ENCODE measurements at regions not wholly inside any gene's neighbourhood (a gene's known extent, or its start where the extent isn't known, plus 50 kb on each side); places are given as distances from the start of the nearest gene placed in this dataset.

DNA sequence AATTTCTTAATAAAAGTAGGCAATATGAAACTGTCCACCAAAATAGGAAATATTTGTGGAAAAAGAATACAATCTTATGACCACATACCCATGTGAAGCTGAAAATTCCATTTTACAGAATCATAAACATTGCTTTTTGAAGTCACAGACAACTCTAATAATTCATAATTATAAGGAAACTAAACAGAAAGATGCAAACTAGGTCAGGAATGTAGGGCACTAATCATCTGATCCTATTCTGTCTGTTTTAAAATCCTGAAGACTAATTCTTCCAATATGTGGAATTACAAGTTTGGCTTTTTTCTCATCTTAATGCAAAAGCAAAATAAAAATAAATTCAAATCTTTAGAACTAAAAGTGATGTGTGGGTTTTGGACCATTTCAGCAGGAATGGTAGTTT, 528.6 kb downstream of the LTN1 start:
- TF ChIP-seq CREB1 (IDR thresholded peaks at IDR 0.05; ENCODE audit: low read depth) (no peak), YY1 (IDR thresholded peaks at IDR 0.05; ENCODE audit: low read depth) (no peak)
- TF ChIP-seq, protein P1, sequence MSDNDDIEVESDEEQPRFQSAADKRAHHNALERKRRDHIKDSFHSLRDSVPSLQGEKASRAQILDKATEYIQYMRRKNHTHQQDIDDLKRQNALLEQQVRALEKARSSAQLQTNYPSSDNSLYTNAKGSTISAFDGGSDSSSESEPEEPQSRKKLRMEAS (IDR thresholded peaks at IDR 0.05): no peak

Data from Ishikawa (cell line).